ENCODE measurements at regions not wholly inside any gene's neighbourhood (a gene's known extent, or its start where the extent isn't known, plus 50 kb on each side); places are given as distances from the start of the nearest gene placed in this dataset.
A peak's percentile ranks its signal among the peaks of the same experiment; 100 is the strongest.

GRCh38 chr3:180743813-180744590, 64.7 kb upstream of the CCDC39 start:
- TF ChIP-seq CTCF (IDR thresholded peaks at IDR 0.05; ENCODE audit: low read depth, low read length) = no peak
- in situ Hi-C loops (cut with HindIII; ENCODE audit: low sequenced_read_pairs) = no loop called here
- no peak overlapping the region for H3K4me3 ChIP-seq (ENCODE audit: low read depth, low read length)
- peak; percentile 3 for DNase-seq (ENCODE audit: low read depth, low spot score)

- DNase-seq (ENCODE audit: low read depth, low spot score) = no peak
- in situ Hi-C loops (cut with HindIII; ENCODE audit: low sequenced_read_pairs) = no loop called here
- no peak for TF ChIP-seq CTCF (IDR thresholded peaks at IDR 0.05; ENCODE audit: low read depth, low read length)
- H3K4me3 ChIP-seq (ENCODE audit: low read depth, low read length) = no peak overlapping the region
Measured at GRCh38 chr3:180747805-180748361, 68.6 kb upstream of the CCDC39 start.

- no peak for TF ChIP-seq CTCF (IDR thresholded peaks at IDR 0.05; ENCODE audit: low read depth, low read length)
- DNase-seq (ENCODE audit: low read depth, low spot score) = no peak
- in situ Hi-C loops (cut with HindIII; ENCODE audit: low sequenced_read_pairs) = no loop called here
- H3K4me3 ChIP-seq (ENCODE audit: low read depth, low read length) = no peak overlapping the region
Measured at GRCh38 chr3:180749322-180749721, 70.0 kb upstream of the CCDC39 start.

- DNase-seq (ENCODE audit: low read depth, low spot score) = no peak
- H3K4me3 ChIP-seq (ENCODE audit: low read depth, low read length) = no peak overlapping the region
- TF ChIP-seq CTCF (IDR thresholded peaks at IDR 0.05; ENCODE audit: low read depth, low read length) = no peak
- in situ Hi-C loops (cut with HindIII; ENCODE audit: low sequenced_read_pairs) = no loop called here
Measured at GRCh38 chr3:180749796-180750195, 70.5 kb upstream of the CCDC39 start.

- no peak overlapping the region for H3K4me3 ChIP-seq (ENCODE audit: low read depth, low read length)
- no peak for TF ChIP-seq CTCF (IDR thresholded peaks at IDR 0.05; ENCODE audit: low read depth, low read length)
- in situ Hi-C loops (cut with HindIII; ENCODE audit: low sequenced_read_pairs) = no loop called here
- no peak for DNase-seq (ENCODE audit: low read depth, low spot score)
Measured at GRCh38 chr3:180755556-180755955, 76.3 kb upstream of the CCDC39 start.

GRCh38 chr3:180762866-180763265, 83.6 kb upstream of the CCDC39 start:
- H3K4me3 ChIP-seq (ENCODE audit: low read depth, low read length) = no peak overlapping the region
- no peak for TF ChIP-seq CTCF (IDR thresholded peaks at IDR 0.05; ENCODE audit: low read depth, low read length)
- in situ Hi-C loops (cut with HindIII; ENCODE audit: low sequenced_read_pairs) = no loop called here
- no peak for DNase-seq (ENCODE audit: low read depth, low spot score)
